Choroid plexus epithelial cell (primary cell): ENCODE measurements at regions not wholly inside any gene's neighbourhood (a gene's known extent, or its start where the extent isn't known, plus 50 kb on each side); places are given as distances from the start of the nearest gene placed in this dataset.

Experiments used
- DNase-seq: peaks from one replicate; pipeline ENCODE4 v3.0.0-alpha.2; 2010; ENCODE audit warnings: low read depth
- H3K4me3 ChIP-seq: 2 replicates; pipeline ENCODE4 v1.5.1; 2011; ENCODE audit warnings: low read depth, mild to moderate bottlenecking, control low read depth, low read length, moderate library complexity
- TF ChIP-seq, protein P1 (sequence below): conservative IDR thresholded peaks from 2 replicates; pipeline ENCODE4 v1.5.1; 2011; ENCODE audit warnings: low read depth, mild to moderate bottlenecking, control low read depth, inconsistent platforms, low read length, moderate library complexity

DNA sequence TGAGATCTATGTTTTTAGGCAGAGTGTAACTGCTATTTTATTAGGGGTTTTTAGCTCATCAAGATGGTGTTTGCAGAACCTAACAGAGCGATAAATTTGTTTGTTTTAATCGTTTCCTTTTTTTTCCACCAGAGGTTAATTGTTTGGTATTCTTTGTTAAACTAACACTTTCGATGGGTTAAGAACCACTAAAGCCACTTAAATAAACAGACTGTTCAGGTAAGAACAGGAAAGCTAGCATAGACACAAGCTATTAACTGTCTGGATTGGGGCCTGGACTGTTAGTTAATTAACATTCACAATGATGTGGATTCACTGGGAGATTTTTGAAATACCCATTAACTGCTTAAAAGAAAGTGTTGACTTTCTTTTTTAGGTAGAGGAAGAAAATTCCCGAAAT, 209.0 kb upstream of the COPS8 start:
- no peak overlapping the region for H3K4me3 ChIP-seq
- DNase-seq: no peak
- TF ChIP-seq, protein P1, sequence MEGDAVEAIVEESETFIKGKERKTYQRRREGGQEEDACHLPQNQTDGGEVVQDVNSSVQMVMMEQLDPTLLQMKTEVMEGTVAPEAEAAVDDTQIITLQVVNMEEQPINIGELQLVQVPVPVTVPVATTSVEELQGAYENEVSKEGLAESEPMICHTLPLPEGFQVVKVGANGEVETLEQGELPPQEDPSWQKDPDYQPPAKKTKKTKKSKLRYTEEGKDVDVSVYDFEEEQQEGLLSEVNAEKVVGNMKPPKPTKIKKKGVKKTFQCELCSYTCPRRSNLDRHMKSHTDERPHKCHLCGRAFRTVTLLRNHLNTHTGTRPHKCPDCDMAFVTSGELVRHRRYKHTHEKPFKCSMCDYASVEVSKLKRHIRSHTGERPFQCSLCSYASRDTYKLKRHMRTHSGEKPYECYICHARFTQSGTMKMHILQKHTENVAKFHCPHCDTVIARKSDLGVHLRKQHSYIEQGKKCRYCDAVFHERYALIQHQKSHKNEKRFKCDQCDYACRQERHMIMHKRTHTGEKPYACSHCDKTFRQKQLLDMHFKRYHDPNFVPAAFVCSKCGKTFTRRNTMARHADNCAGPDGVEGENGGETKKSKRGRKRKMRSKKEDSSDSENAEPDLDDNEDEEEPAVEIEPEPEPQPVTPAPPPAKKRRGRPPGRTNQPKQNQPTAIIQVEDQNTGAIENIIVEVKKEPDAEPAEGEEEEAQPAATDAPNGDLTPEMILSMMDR: no peak

DNA sequence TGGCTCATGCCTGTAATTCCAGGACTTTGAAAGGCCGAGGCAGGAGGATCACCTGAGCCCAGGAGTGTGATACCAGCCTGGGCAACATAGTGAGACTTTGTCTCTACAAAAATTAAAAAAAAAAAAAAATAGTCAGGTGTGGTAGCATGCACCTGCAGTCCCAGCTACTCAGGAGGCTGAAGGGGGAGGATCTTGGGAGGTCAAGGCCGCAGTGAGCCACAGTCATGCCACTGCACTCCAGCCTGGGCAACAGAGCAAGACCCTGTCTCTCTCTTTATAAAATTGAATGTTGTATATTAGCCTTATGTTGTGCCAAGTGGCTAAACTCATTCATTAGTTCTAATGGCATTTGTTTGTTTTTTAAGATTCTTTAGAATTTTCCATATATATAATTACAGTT, 207.7 kb upstream of the COPS8 start:
- TF ChIP-seq, protein P1: no peak
- DNase-seq: no peak
- no peak overlapping the region for H3K4me3 ChIP-seq

DNA sequence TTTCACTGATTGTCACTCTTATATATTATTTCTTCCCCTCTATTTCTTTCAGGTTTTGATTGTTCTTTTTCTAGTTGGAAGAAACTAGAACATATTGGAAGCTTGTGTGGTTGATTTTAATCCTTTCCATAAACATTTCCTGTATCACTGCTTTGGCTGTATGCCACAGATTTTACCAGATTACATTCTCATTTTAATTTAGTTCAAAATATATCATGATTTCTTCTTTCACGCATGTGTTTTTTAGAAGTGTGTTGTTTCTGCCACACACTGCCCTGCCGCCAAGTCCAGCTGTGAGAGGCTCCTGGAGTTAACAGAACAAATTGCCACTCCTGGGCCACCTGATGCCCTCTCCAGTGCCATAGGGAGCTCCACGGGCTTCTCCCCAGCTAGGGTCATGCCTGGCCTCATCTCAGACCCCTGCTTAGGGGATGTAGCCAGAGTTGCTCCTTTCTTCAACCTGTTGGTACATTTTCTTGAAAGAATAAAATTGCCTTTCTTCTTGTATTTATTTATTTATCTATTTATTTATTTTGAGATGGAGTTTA, 206.2 kb upstream of the COPS8 start:
- no peak for DNase-seq
- TF ChIP-seq, protein P1: no peak
- no peak overlapping the region for H3K4me3 ChIP-seq

DNA sequence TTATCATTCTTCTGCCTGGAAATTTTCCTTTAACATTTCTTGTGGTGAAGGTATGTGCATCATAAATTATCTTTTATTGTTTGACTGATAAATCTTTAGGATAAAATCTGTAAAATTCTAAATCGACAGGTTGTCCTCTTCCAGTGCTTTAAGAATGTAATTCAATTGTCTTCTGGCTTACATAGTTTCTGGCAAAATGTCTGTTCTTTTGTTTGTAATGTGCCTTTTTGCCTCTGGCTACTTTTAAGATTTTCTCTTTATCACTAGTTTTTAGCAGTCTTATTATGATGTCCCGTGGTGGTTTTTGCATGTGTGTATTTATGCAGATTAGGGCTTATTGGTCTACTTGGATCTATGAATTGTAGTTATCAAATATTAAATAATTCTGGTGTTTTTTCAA, 203.6 kb upstream of the COPS8 start:
- no peak for DNase-seq
- TF ChIP-seq, protein P1: no peak
- no peak overlapping the region for H3K4me3 ChIP-seq

DNA sequence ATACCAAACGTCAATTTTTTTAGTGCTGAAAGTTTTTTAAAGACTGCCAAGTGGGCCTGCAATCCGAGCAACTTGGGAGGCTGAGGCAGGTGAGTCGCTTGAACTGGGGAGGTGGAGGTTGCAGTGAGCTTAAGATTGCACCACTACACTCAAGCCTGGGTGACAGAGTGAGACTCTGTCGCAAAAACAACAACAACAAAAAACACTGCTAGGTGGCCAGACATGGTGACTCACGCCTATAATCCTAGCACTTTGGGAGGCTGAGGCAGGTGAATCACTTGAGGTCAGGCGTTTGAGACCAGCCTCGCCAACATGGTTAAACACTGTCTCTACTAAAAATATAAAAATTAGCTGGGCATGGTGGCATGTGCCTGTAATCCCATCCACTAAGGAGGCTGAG, 202.8 kb upstream of the COPS8 start:
- TF ChIP-seq, protein P1: no peak
- no peak for DNase-seq
- no peak overlapping the region for H3K4me3 ChIP-seq

DNA sequence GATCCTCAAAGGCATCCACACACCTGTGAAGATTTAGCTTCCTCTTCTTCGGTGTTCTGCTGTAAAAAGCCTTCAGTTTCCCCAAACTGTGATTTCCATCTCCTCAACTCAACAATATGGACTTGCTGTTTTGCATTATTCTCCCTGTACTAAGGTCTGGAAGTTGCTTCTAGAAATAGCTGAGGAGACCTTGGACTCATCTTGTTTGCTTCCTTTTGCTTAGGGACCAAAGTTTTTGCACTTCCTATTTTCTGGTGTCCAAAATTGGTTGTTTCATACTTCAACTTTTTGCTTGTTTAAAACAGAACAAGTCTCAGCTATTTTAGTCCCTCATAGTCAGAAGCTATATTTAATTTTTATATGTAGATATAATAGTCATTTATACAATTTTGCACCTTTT, 201.9 kb upstream of the COPS8 start:
- no peak for DNase-seq
- TF ChIP-seq, protein P1: no peak
- no peak overlapping the region for H3K4me3 ChIP-seq

DNA sequence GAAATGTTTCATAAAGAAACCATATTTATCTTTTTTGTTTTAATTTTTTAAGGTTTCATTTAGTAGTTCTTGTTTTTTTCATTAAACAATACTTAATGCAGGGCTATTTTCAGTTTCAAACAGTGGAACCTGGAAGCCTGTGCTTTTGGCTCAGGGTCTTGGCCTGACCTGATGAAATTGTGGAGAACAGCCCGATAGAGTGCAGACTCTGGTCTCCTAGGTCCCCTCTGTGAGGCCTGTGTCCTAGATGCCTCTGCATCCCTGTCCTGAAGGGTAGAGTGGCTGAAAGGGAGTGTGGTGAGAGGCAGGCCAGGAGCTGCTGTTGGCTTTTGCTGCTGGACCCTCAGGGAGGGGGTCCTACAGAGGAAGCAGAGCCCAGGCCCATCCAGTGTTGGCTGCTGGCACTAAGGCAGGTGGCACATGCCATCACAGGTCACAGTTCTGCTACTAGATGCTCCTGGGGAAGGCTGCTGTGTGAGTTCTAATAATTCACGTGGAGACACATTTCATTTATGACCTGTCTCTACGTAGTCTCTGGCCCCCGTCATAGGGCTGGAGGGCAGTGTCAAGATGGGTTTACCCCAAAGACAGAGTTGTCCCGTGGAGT, 201.0 kb upstream of the COPS8 start:
- DNase-seq: no peak
- H3K4me3 ChIP-seq: no peak overlapping the region
- TF ChIP-seq, protein P1: no peak
